SK-N-SH (cell line): ENCODE measurements at regions not wholly inside any gene's neighbourhood (a gene's known extent, or its start where the extent isn't known, plus 50 kb on each side); places are given as distances from the start of the nearest gene placed in this dataset.

ENCODE experiments used
- CTCF ChIP-seq: fragments of 200-600 bp; sonication (generic); IDR thresholded peaks from 2 replicates; pipeline ENCODE4 v1.6.1; 2017; ENCODE audit warnings: antibody characterized with exemption, mild to moderate bottlenecking, moderate library complexity
- FOXJ3 ChIP-seq: sonication (generic); formaldehyde crosslinking; IDR thresholded peaks from 2 replicates; pipeline ENCODE4 v1.5.1; 2020; ENCODE audit warnings: mild to moderate bottlenecking, missing genetic modification reagents
- NRF1 ChIP-seq: IDR thresholded peaks from 2 replicates; pipeline ENCODE4 v1.6.1; 2012; ENCODE audit warnings: low read depth, mild to moderate bottlenecking, low read length
- TF ChIP-seq, protein P1 (sequence below): IDR thresholded peaks from 2 replicates; pipeline ENCODE4 v1.6.1; 2012; ENCODE audit warnings: mild to moderate bottlenecking, low read depth, low read length, moderate library complexity
- TF ChIP-seq, protein P2 (sequence below): IDR thresholded peaks from 2 replicates; pipeline ENCODE4 v1.4.0; 2012; ENCODE audit warnings: low read depth, borderline replicate concordance

GRCh38 chr17:56096026-56096810, 57.1 kb upstream of the ANKFN1 start:
- TF ChIP-seq CTCF (no peak), FOXJ3 (CRISPR knock-in tag) (no peak), NRF1 (no peak)
- TF ChIP-seq, protein P1, sequence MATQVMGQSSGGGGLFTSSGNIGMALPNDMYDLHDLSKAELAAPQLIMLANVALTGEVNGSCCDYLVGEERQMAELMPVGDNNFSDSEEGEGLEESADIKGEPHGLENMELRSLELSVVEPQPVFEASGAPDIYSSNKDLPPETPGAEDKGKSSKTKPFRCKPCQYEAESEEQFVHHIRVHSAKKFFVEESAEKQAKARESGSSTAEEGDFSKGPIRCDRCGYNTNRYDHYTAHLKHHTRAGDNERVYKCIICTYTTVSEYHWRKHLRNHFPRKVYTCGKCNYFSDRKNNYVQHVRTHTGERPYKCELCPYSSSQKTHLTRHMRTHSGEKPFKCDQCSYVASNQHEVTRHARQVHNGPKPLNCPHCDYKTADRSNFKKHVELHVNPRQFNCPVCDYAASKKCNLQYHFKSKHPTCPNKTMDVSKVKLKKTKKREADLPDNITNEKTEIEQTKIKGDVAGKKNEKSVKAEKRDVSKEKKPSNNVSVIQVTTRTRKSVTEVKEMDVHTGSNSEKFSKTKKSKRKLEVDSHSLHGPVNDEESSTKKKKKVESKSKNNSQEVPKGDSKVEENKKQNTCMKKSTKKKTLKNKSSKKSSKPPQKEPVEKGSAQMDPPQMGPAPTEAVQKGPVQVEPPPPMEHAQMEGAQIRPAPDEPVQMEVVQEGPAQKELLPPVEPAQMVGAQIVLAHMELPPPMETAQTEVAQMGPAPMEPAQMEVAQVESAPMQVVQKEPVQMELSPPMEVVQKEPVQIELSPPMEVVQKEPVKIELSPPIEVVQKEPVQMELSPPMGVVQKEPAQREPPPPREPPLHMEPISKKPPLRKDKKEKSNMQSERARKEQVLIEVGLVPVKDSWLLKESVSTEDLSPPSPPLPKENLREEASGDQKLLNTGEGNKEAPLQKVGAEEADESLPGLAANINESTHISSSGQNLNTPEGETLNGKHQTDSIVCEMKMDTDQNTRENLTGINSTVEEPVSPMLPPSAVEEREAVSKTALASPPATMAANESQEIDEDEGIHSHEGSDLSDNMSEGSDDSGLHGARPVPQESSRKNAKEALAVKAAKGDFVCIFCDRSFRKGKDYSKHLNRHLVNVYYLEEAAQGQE = no peak
- TF ChIP-seq, protein P2, sequence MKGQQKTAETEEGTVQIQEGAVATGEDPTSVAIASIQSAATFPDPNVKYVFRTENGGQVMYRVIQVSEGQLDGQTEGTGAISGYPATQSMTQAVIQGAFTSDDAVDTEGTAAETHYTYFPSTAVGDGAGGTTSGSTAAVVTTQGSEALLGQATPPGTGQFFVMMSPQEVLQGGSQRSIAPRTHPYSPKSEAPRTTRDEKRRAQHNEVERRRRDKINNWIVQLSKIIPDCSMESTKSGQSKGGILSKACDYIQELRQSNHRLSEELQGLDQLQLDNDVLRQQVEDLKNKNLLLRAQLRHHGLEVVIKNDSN = no peak
